H9 (cell line): ENCODE measurements at regions not wholly inside any gene's neighbourhood (a gene's known extent, or its start where the extent isn't known, plus 50 kb on each side); places are given as distances from the start of the nearest gene placed in this dataset.

Source experiments
- DNase-seq: peaks from one replicate; pipeline ENCODE4 v3.0.0-alpha.2; 2017
- H2AFZ ChIP-seq: one replicate; pipeline ENCODE4 v1.6.1; 2013; ENCODE audit warnings: mild to moderate bottlenecking, low read length, control low read depth, moderate library complexity
- H2AK5ac ChIP-seq: 2 replicates; pipeline ENCODE4 v1.6.1; 2013; ENCODE audit warnings: low read length, control low read depth, mixed read lengths; ENCODE audit not compliant: insufficient read length
- H2BK120ac ChIP-seq: one replicate; pipeline ENCODE4 v1.6.1; 2013; ENCODE audit warnings: low read depth, mild to moderate bottlenecking, low read length, control low read depth, inconsistent platforms; ENCODE audit not compliant: poor library complexity, severe bottlenecking
- H2BK12ac ChIP-seq: 2 replicates; pipeline ENCODE4 v1.6.1; 2013; ENCODE audit warnings: low read length, control low read depth, mixed read lengths, low read depth; ENCODE audit not compliant: insufficient read length
- H2BK15ac ChIP-seq: 2 replicates; pipeline ENCODE4 v1.6.1; 2013; ENCODE audit warnings: low read depth, low read length, control low read depth
- H2BK20ac ChIP-seq: one replicate; pipeline ENCODE4 v1.6.1; 2013; ENCODE audit warnings: low read depth, mild to moderate bottlenecking, low read length, control low read depth, inconsistent platforms; ENCODE audit not compliant: poor library complexity, severe bottlenecking
- H2BK5ac ChIP-seq: 2 replicates; pipeline ENCODE4 v1.6.1; 2013; ENCODE audit warnings: low read length, control low read depth, mixed read lengths; ENCODE audit not compliant: insufficient read length
- H3K14ac ChIP-seq: 2 replicates; pipeline ENCODE4 v1.6.1; 2013; ENCODE audit warnings: low read length, control low read depth; ENCODE audit not compliant: insufficient read depth
- H3K18ac ChIP-seq: 2 replicates; pipeline ENCODE4 v1.6.1; 2013; ENCODE audit warnings: low read depth, mild to moderate bottlenecking, mixed read lengths, low read length, control low read depth; ENCODE audit not compliant: insufficient read length
- H3K23ac ChIP-seq: 2 replicates; pipeline ENCODE4 v1.6.1; 2013; ENCODE audit warnings: low read length, control low read depth, mixed read lengths, low read depth; ENCODE audit not compliant: insufficient read length
- H3K23me2 ChIP-seq: 2 replicates; pipeline ENCODE4 v1.6.1; 2013; ENCODE audit warnings: low read depth, mild to moderate bottlenecking, mixed read lengths, low read length, control low read depth; ENCODE audit not compliant: insufficient read length, poor library complexity, severe bottlenecking
- H3K27ac ChIP-seq: 2 replicates; pipeline ENCODE4 v1.5.1; 2013; ENCODE audit warnings: low read length, control low read depth, mixed read lengths, low read depth; ENCODE audit not compliant: insufficient read length
- H3K27me3 ChIP-seq: 2 replicates; pipeline ENCODE4 v1.6.1; 2013; ENCODE audit warnings: low read length, control low read depth, inconsistent platforms; ENCODE audit not compliant: insufficient read depth
- H3K4ac ChIP-seq: 2 replicates; pipeline ENCODE4 v1.6.1; 2013; ENCODE audit warnings: low read depth, mild to moderate bottlenecking, control low read depth, inconsistent platforms, low read length, moderate library complexity
- H3K4me1 ChIP-seq: 2 replicates; pipeline ENCODE4 v1.6.1; 2013; ENCODE audit warnings: low read length, control low read depth, inconsistent platforms; ENCODE audit not compliant: insufficient read depth
- H3K4me2 ChIP-seq: 2 replicates; pipeline ENCODE4 v1.6.1; 2013; ENCODE audit warnings: low read length, control low read depth, mixed read lengths; ENCODE audit not compliant: insufficient read length, insufficient read depth
- H3K56ac ChIP-seq: 2 replicates; pipeline ENCODE4 v1.6.1; 2013; ENCODE audit warnings: low read depth, mild to moderate bottlenecking, mixed read lengths, low read length, control low read depth; ENCODE audit not compliant: insufficient read length
- H3K79me1 ChIP-seq: 2 replicates; pipeline ENCODE4 v1.6.1; 2013; ENCODE audit warnings: low read depth, mild to moderate bottlenecking, moderate library complexity, low read length, control low read depth, inconsistent platforms; ENCODE audit not compliant: insufficient read depth, poor library complexity, severe bottlenecking
- H3K79me2 ChIP-seq: 2 replicates; pipeline ENCODE4 v1.6.1; 2013; ENCODE audit warnings: low read length, control low read depth, inconsistent platforms; ENCODE audit not compliant: insufficient read depth
- H3K9ac ChIP-seq: 2 replicates; pipeline ENCODE4 v1.6.1; 2013; ENCODE audit warnings: low read length, control low read depth, mixed read lengths; ENCODE audit not compliant: insufficient read length; ENCODE audit errors: extremely low read depth
- H3K9me3 ChIP-seq: one replicate; pipeline ENCODE4 v1.6.1; 2013; ENCODE audit warnings: low read depth, low read length, inconsistent platforms; ENCODE audit not compliant: control insufficient read depth
- H3T11ph ChIP-seq: one replicate; pipeline ENCODE4 v1.6.1; 2013; ENCODE audit warnings: mild to moderate bottlenecking, low read length, control low read depth, inconsistent platforms
- H4K20me1 ChIP-seq: one replicate; pipeline ENCODE4 v1.6.1; 2013; ENCODE audit not compliant: control insufficient read depth, insufficient read length, insufficient read depth
- H4K5ac ChIP-seq: 2 replicates; pipeline ENCODE4 v1.6.1; 2013; ENCODE audit warnings: low read depth, mild to moderate bottlenecking, mixed read lengths, low read length, control low read depth; ENCODE audit not compliant: insufficient read length
- H4K8ac ChIP-seq: replicated peaks from 2 replicates; pipeline ENCODE4 v1.6.1; 2013; ENCODE audit warnings: low read length, control low read depth, mixed read lengths, low read depth; ENCODE audit not compliant: insufficient read length
- H4K91ac ChIP-seq: 2 replicates; pipeline ENCODE4 v1.6.1; 2013; ENCODE audit warnings: low read depth, mild to moderate bottlenecking, moderate library complexity, mixed read lengths, low read length, control low read depth; ENCODE audit not compliant: insufficient read length
- H3K27ac Mint-ChIP-seq, 3 experiments: 2 replicates in 2 of 3; 3 replicates in 1 of 3; pipeline ENCODE4 v1.8.0; 2020 to 2021; ENCODE audit warnings: mixed read lengths in 3 of 3, mild to moderate bottlenecking in 1 of 3, moderate library complexity in 1 of 3
- H3K27me3 Mint-ChIP-seq: 2 replicates; pipeline ENCODE4 v1.8.0; 2021; ENCODE audit warnings: low read depth, mild to moderate bottlenecking, moderate library complexity, mixed read lengths
- H3K36me3 Mint-ChIP-seq, 3 experiments: 2 replicates in 2 of 3; 3 replicates in 1 of 3; pipeline ENCODE4 v1.8.0; 2020 to 2021; ENCODE audit warnings: low read depth in 3 of 3, mixed read lengths in 3 of 3; ENCODE audit not compliant: insufficient read depth in 1 of 3
- H3K4me1 Mint-ChIP-seq, 2 experiments: 2 replicates each; pipeline ENCODE4 v1.8.0; 2020; ENCODE audit warnings: mixed read lengths in 2 of 2
- H3K4me3 Mint-ChIP-seq, 2 experiments: 2 replicates in 1 of 2; 3 replicates in 1 of 2; pipeline ENCODE4 v1.8.0; 2020 to 2021; ENCODE audit warnings: mild to moderate bottlenecking in 2 of 2, mixed read lengths in 2 of 2, moderate library complexity in 1 of 2
- H3K9me3 Mint-ChIP-seq, 2 experiments: 2 replicates in 1 of 2; 3 replicates in 1 of 2; pipeline ENCODE4 v1.8.0; 2020; ENCODE audit warnings: mild to moderate bottlenecking in 2 of 2, mixed read lengths in 2 of 2, moderate library complexity in 1 of 2
- CTCF ChIP-seq: fragments of 200-600 bp; sonication (generic); conservative IDR thresholded peaks from 3 replicates; pipeline ENCODE4 v1.8.0; 2021; ENCODE audit warnings: antibody characterized with exemption, mild to moderate bottlenecking
- WGBS: extraction: QIAGEN DNeasy Blood & Tissue Kit; methylation state at CpG from one replicate; pipeline ENCODE4 v1.1.7; 2013; ENCODE audit warnings: missing lambda C conversion rate, low lambda C conversion rate, mixed read lengths; ENCODE audit not compliant: insufficient read length; ENCODE audit errors: extremely low coverage; 5-methylcytosine and 5-hydroxymethylcytosine counted together

GRCh38 chr7:132041108-132041507 lies 484.7 kb upstream of the PODXL start:
- no peaks in the 10 kb centered on the region for H3K27me3 ChIP-seq
- H3K27ac ChIP-seq: no peak overlapping the region
- H4K8ac ChIP-seq: no peak overlapping the region
- H2AFZ ChIP-seq: no peak overlapping the region
- no peak overlapping the region for H3T11ph ChIP-seq
- no peak overlapping the region for H4K5ac ChIP-seq
- H3K56ac ChIP-seq: no peak overlapping the region
- no peaks in the 10 kb centered on the region for H3K9me3 ChIP-seq
- H3K36me3 Mint-ChIP-seq: no peaks in the 10 kb centered on the region
- no peaks in the 10 kb centered on the region for H3K23me2 ChIP-seq
- no peaks in the 10 kb centered on the region for H4K20me1 ChIP-seq
- no peak for TF ChIP-seq CTCF
- H2AK5ac ChIP-seq: no peak overlapping the region
- no peak for DNase-seq
- no peak overlapping the region for H3K9ac ChIP-seq
- no peak overlapping the region for H2BK12ac ChIP-seq
- WGBS: no CpG with 5 or more reads among the region's 3 CpGs
- H2BK120ac ChIP-seq: no peak overlapping the region
- H3K27ac Mint-ChIP-seq: no peak overlapping the region; a peak in 1 of 7 replicates
- no peak overlapping the region for H3K4me3 Mint-ChIP-seq
- no peaks in the 10 kb centered on the region for H3K9me3 Mint-ChIP-seq
- no peaks in the 10 kb centered on the region for H3K79me2 ChIP-seq
- no peak overlapping the region for H4K91ac ChIP-seq
- no peak overlapping the region for H3K18ac ChIP-seq
- no peak overlapping the region for H2BK15ac ChIP-seq
- no peak overlapping the region for H2BK5ac ChIP-seq
- H3K4me2 ChIP-seq: no peak overlapping the region
- H3K27me3 Mint-ChIP-seq: no peaks in the 10 kb centered on the region
- H3K4ac ChIP-seq: no peak overlapping the region
- H3K14ac ChIP-seq: no peak overlapping the region
- H2BK20ac ChIP-seq: no peak overlapping the region
- peaks cover 21 to 25% of the 10 kb centered on the region in 2 experiments for H3K4me1 Mint-ChIP-seq
- H3K4me1 ChIP-seq: no peaks in the 10 kb centered on the region
- H3K23ac ChIP-seq: no peak overlapping the region
- no peaks in the 10 kb centered on the region for H3K79me1 ChIP-seq
